Germinal center (tissue), 1 donor: ENCODE measurements at regions not wholly inside any gene's neighbourhood (a gene's known extent, or its start where the extent isn't known, plus 50 kb on each side); places are given as distances from the start of the nearest gene placed in this dataset.

ENCODE experiments used
- DNase-seq: peaks from one replicate; pipeline ENCODE4 v3.0.0; 2012; ENCODE audit warnings: mixed read lengths, low spot score

- no peak for DNase-seq
Observed at GRCh38 chr11:112540261-112540660, 279.6 kb upstream of the PLET1 start.

GRCh38 chr11:112541140-112542046 is 280.7 kb upstream of the PLET1 start:
- DNase-seq: no peak

DNA sequence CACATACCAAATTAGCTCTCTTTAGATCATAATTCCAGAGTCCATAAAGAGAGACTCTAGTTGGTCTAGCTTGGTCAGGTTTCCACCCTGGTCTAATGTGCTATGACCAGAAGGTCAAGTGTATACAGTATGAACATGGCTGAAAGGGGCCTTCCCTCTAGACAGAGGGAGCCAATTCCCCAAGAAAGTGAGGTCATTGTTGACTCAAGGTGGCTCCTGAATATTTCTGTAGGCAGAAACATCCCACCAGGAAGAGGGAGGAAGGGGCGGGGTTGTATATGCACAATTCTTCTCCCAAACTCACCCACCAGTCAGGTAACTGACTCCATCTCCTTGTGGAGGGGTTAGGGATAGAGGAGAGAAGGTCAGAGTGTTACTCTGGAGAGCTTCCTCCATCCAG is 281.8 kb upstream of the PLET1 start:
- no peak for DNase-seq

DNA sequence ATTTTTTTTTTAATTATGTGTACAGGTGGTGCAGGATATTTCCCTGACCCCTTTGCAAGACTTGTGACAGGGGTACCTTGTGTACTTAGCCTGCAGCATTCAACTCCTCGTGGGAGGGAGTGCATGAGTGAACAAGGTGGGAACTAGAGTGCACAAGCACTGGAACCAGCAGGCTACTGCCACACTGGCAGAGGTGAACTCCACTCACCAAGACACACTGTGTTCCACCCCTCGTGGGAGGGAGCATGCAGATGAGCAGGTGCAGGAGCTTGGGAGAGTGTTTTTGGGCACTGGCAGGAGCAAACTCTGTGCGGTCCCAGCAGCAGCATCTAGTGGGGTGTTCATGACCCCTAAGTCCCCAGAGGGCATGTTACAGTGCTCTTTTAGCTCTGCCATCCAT is 282.7 kb upstream of the PLET1 start:
- DNase-seq: no peak

DNA sequence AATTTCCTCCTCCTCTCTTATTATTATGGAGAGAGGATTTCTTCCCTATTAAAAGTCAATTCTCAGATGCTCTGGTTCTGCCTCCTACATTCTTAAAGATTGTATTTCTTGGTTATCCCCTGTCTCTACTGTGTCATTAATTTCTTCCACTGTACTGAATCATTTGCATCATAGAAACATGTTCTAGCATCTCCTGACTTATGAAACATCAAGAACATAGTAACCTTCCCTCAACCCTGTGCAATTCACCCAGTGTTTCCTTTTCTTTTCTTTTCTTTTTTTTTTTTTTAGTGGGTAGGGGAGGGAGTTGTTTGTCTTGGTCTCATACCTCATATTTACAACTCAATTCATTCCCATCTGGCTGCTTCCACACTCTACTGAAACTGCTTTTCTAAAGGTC is 288.0 kb upstream of the PLET1 start:
- DNase-seq: no peak

DNA sequence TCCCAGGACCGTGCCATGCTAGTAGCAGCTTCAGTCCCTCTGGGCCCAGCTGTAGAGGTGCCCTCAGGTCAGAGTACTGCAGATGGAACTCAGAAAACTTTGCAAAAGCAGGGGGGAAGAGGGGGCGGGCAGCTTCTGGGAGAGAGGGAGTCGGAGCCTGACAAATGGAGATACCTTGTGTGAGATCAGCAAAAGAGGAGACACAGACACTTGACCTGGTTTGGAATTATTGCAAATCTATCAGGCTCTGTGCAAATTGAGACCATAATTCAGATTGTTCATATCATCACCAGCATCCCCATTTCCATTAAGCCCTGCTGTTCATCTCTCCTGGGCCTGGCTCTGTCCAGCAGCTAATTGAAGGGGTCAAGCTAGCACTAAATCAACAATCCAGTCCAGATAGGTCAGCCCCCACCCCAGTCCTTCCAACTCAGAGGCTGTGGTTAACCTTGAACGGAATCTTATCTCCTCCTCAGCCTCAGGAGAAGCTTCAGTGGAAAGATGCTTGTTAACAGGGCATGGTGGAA is 292.6 kb upstream of the PLET1 start:
- DNase-seq: no peak

DNA sequence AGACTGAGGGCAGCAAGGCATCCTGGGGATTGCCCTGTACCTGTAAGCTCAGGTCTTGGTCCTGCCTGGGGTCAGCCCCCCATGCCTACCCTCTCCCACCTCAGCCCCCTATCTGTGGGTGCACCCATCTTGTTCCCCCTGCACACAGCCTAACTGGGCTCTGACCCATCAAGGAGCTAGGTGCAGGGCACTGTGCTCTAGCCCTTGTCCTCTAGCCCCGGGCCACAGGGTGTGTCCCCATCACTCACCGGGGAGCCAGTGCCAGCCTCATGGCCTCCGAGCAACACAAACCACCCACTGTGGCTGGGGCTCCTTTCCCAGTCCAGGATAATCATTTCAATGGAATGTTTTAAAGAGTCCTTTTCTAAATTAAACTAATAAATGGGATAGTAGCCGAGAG is 293.9 kb upstream of the PLET1 start:
- DNase-seq: no peak

- DNase-seq: peak; percentile 28
Observed at GRCh38 chr11:112555491-112556364, 295.1 kb upstream of the PLET1 start.

DNA sequence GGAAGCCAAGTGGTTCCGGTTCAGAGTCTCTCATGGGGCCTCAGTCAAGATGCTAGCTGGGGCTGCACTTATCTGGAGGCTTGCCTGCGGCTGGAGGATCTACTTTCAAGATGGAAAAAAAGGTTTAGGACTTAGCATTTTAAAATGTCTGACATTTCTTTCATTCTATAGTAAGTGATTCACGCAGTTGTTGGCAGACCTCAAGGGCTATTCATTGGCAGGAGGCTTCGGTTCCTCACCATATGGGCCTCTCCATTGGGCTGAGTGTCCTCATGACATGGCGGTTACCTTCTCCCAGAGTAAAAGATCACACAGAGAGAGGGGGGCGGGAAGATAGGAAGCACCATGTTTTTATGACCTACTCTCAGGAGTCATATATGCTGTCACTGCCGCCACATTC is 298.0 kb upstream of the PLET1 start:
- no peak for DNase-seq

DNA sequence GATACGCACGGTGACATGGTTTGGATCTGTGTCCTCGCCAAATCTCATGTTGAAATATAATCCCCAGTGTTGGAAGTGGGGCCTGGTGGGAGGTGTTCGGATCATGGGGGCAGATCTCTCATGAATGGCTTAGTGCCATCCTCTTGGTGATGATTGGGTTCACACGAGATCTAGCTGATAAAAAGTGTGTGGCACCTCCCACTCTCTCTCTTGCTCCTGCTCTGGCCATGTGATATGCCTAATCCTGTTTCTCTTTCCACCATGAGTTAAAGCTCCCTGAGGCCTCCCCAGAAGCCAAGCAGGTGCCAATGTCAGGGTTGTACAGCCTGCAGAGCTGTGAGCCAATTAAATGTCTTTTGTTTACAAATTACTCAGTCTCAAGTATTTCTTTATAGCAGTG is 303.1 kb upstream of the PLET1 start:
- DNase-seq: no peak

- no peak for DNase-seq
Observed at GRCh38 chr11:112564228-112564955, 303.7 kb upstream of the PLET1 start.

- no peak for DNase-seq
Observed at GRCh38 chr11:112565551-112565950, 304.9 kb upstream of the PLET1 start.

DNA sequence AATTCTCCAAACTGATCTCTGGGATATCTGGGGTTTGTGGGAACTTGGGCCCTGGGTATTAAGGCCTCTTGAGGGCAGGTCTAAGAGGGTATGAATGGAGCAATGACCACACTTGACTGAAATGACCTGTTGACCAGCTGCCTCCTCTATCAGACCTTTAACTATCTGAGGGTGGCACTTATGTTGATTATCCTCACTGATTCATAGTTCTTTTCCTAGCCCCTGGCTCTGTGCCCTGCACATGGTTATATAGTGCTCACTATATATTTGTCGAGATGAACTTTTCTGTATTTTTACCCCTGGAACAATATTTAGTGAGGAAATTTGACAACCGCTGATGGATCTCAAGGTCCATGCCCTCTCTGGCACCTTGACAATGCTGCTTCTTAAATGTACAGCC is 305.5 kb upstream of the PLET1 start:
- no peak for DNase-seq

DNA sequence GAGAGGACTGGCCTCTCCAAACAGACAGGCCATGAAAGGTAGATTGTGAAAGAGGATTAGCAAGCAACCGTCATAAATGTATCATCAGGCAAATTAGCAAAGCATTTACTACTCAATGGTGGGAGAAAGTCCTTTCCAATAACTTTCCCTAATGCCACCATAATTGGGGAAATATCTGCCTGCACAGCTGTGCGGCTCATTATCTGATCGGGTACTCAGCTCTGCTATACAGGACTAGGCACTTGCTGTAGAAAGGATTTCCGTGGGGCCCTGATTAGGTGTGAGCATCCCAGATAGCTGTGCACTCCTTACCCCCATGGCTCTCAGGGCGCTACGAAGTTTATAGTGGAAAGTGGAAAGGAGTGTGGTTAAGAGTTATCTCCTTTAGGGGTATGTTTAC is 309.7 kb upstream of the PLET1 start:
- no peak for DNase-seq

DNA sequence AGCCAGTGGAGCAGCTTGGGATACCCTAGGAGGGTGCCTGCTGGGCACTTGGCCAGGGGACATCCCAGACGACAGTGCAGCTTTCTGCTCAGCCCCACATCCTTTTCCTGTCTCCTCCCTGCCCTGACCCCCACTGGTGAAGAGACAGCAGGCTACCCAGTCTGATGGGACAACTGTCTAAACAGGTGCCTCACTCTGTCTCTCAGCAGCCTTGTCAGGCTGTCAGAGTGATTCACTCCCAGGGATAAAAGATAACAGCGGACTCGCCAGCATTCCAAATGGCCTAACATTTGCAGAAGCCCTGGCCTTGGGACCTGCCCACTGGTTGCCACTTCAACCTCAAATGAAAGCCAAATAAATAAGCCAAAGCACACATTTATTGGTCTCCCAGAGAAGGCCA is 318.6 kb upstream of the PLET1 start:
- no peak for DNase-seq

GRCh38 chr11:112580864-112581263 is 320.2 kb upstream of the PLET1 start:
- no peak for DNase-seq

DNA sequence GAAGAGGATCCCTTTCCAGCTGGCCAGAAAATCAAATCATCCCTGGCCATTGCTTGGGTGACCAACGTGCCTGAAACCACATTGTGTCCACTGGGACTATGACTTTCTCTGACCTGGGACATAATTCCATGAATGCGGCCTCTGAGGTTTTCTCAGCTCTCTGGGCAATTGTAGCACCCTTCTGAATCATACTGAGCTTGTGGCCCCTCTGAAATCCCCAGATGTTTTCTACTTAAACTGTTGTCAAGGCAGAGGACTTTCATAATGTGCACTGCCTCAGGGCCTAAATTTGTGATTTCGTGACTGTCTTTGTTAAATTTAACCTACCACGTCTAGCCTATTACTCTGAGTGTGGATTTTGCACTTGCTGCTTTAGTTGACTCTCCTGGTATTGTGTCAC is 321.1 kb upstream of the PLET1 start:
- no peak for DNase-seq

DNA sequence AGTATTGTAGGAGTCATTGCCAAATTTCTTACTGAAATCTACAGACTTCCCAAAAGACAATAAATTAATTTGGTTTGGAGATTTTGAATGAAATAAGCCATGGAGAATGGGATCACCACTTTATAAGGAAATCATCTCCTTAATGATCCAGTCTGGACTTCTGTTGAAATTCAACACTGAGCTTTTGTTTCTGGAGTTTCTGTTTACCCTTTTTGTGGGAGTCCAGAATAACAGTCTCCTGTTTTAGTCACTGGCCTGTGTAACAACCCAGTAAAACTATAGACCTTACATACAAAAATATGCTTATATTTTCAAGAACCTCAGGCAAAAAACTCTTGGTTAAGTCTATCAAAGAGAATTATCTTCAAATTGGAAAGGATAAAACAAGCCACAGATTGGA is 321.7 kb upstream of the PLET1 start:
- no peak for DNase-seq

- DNase-seq: no peak
Observed at GRCh38 chr11:112583261-112583893, 322.7 kb upstream of the PLET1 start.

GRCh38 chr11:112584672-112585071 is 324.0 kb upstream of the PLET1 start:
- DNase-seq: no peak

DNA sequence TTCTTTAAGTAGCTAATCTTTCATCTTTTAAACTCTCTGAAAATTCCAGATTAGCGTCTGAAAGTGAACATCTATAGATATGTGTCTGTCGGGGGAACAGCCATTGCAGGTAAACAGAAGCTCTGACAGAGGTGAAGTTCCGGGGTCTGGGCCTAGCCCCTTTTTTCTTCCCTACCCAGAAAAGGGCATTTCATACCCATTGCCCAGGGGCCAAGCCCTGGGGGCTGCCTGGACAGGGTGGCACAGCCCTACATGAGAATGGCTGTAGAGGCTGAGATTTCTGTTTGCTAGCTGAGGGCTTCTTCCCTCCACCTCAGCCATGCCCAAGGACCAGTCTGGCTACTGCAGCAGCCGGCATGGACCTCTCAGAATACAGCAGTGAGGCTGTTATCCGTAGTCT is 327.0 kb upstream of the PLET1 start:
- no peak for DNase-seq

GRCh38 chr11:112588252-112588694 is 327.6 kb upstream of the PLET1 start:
- peak; percentile 46 for DNase-seq
